Left ventricle myocardium inferior (tissue), 1 donor: ENCODE measurements at regions not wholly inside any gene's neighbourhood (a gene's known extent, or its start where the extent isn't known, plus 50 kb on each side); places are given as distances from the start of the nearest gene placed in this dataset.

Experiments
- DNase-seq: peaks from one replicate; pipeline ENCODE4 v3.0.0-alpha.2; 2020
- H3K27ac ChIP-seq: fragments of 200-600 bp; replicated peaks from 2 replicates; pipeline ENCODE4 v1.8.0; 2021
- H3K27me3 ChIP-seq: fragments of 200-600 bp; 2 replicates; pipeline ENCODE4 v1.8.0; 2021; ENCODE audit warnings: low read depth
- H3K36me3 ChIP-seq: fragments of 200-600 bp; 2 replicates; pipeline ENCODE4 v1.8.0; 2021
- H3K4me1 ChIP-seq: fragments of 200-600 bp; 2 replicates; pipeline ENCODE4 v1.8.0; 2021
- H3K4me3 ChIP-seq: fragments of 200-600 bp; 2 replicates; pipeline ENCODE4 v1.8.0; 2021; ENCODE audit warnings: mild to moderate bottlenecking, moderate library complexity
- H3K9me3 ChIP-seq: fragments of 200-600 bp; replicated peaks from 2 replicates; pipeline ENCODE4 v1.8.0; 2021
- intact Hi-C: fragments of 100-400 bp; cut with micrococcal nuclease; formaldehyde crosslinking; loops from one replicate; pipeline ENCODE4 v1.11.0; 2022
- TF ChIP-seq, protein P1 (sequence below): fragments of 200-600 bp; IDR thresholded peaks from 2 replicates; pipeline ENCODE4 v1.8.0; 2021; ENCODE audit warnings: antibody characterized with exemption, mild to moderate bottlenecking, borderline replicate concordance
- donor health status: DM: no; HTN: yes; CAD: no; lungs with severe emphysema.

DNA sequence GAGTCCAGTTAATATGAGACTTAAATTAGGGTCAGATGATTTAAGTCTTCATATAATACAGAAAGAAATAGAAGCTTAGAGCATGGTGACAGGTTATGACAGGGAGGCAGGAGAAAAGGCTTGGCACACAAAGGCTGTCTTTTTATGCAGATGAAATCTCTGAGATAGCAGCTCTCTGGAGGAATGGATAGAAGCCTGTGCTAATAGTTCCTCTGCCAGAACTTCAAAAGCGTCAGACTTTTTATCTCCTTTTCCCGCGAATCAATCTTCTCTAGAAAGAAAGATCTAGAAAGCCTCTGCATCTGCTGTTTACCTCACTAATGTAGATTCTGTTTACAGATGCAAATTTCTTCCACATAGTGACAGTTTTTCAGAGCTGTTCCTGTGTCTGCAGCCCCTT lies 1106.2 kb downstream of the XPNPEP1 start:
- Histone ChIP-seq H3K9me3 (no peaks in the 10 kb centered on the region), H3K4me1 (no peaks in the 10 kb centered on the region), H3K4me3 (no peak overlapping the region), H3K27ac (no peak overlapping the region), H3K36me3 (no peaks in the 10 kb centered on the region), H3K27me3 (no peaks in the 10 kb centered on the region)
- TF ChIP-seq, protein P1, sequence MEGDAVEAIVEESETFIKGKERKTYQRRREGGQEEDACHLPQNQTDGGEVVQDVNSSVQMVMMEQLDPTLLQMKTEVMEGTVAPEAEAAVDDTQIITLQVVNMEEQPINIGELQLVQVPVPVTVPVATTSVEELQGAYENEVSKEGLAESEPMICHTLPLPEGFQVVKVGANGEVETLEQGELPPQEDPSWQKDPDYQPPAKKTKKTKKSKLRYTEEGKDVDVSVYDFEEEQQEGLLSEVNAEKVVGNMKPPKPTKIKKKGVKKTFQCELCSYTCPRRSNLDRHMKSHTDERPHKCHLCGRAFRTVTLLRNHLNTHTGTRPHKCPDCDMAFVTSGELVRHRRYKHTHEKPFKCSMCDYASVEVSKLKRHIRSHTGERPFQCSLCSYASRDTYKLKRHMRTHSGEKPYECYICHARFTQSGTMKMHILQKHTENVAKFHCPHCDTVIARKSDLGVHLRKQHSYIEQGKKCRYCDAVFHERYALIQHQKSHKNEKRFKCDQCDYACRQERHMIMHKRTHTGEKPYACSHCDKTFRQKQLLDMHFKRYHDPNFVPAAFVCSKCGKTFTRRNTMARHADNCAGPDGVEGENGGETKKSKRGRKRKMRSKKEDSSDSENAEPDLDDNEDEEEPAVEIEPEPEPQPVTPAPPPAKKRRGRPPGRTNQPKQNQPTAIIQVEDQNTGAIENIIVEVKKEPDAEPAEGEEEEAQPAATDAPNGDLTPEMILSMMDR, result no peak
- no peak for DNase-seq
- intact Hi-C loops, result no loop called here

DNA sequence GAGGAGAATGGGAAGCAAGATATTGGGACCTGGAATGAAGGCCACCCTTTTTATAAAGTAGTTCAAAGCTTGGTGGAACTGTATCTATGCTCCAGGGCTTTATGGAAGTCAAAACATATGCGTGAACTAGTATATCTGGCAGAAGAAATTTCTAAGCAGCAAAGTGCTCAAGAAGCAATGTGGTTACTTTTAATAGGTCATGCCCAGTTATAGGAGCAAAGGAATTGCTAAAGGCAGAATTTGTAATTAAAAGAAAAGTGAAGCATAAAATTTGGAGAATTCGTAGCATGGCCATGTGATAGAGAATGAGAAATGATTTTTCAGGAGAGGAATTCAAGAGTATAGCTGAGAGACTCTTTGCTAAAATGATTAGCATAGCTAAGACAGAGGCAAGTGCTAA lies 1110.4 kb downstream of the XPNPEP1 start:
- Histone ChIP-seq H3K9me3 (no peaks in the 10 kb centered on the region), H3K4me1 (no peaks in the 10 kb centered on the region), H3K4me3 (no peak overlapping the region), H3K36me3 (no peaks in the 10 kb centered on the region), H3K27ac (no peak overlapping the region), H3K27me3 (no peaks in the 10 kb centered on the region)
- no peak for DNase-seq
- TF ChIP-seq, protein P1, result no peak
- intact Hi-C loops, result no loop called here

DNA sequence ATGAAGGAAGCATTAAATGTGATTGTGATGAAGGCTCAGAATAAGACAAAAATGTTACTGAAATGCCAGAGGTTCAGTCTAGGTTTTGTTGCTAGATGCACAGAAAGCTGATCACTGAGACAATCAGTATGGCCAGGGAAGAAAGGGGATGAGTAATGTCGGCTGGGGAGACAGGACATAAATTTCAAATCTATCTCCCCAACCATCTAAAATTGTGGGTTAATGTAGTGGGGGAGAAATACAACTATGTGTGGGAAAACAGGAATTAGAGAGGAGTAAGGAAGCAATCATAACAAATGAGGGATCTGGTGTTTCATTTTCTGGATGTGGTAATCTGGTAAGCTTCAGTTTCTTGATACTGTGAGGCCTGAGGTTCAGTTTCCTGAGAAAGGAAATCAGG lies 1111.0 kb downstream of the XPNPEP1 start:
- TF ChIP-seq, protein P1, result no peak
- no peaks in the 10 kb centered on the region for H3K4me1 ChIP-seq
- H3K27ac ChIP-seq, result no peak overlapping the region
- no peak for DNase-seq
- no peaks in the 10 kb centered on the region for H3K9me3 ChIP-seq
- intact Hi-C loops, result no loop called here
- no peaks in the 10 kb centered on the region for H3K36me3 ChIP-seq
- no peak overlapping the region for H3K4me3 ChIP-seq
- no peaks in the 10 kb centered on the region for H3K27me3 ChIP-seq

DNA sequence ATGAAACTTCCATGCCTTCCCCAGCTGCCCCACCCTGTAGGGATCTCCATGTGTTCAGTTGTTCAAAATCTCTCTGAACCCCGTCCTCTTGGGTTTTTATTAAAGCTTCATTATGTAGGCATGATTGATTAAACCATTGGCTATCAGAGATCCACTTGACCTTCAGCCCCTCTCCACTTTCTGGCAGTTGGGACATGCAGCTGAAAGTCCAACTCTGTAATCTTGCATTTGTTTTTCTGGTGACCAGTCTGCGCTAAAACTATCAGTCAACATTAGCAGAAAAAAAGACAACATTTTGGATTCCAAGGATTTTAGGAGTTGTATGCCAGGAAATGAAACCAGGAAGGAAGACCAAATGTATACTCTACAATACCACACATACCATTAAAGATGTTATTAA lies 1115.1 kb downstream of the XPNPEP1 start:
- Histone ChIP-seq H3K4me1 (no peaks in the 10 kb centered on the region), H3K27me3 (no peaks in the 10 kb centered on the region), H3K4me3 (no peak overlapping the region), H3K27ac (no peak overlapping the region), H3K36me3 (no peaks in the 10 kb centered on the region), H3K9me3 (no peaks in the 10 kb centered on the region)
- intact Hi-C loops, result no loop called here
- no peak for DNase-seq
- TF ChIP-seq, protein P1, result no peak

DNA sequence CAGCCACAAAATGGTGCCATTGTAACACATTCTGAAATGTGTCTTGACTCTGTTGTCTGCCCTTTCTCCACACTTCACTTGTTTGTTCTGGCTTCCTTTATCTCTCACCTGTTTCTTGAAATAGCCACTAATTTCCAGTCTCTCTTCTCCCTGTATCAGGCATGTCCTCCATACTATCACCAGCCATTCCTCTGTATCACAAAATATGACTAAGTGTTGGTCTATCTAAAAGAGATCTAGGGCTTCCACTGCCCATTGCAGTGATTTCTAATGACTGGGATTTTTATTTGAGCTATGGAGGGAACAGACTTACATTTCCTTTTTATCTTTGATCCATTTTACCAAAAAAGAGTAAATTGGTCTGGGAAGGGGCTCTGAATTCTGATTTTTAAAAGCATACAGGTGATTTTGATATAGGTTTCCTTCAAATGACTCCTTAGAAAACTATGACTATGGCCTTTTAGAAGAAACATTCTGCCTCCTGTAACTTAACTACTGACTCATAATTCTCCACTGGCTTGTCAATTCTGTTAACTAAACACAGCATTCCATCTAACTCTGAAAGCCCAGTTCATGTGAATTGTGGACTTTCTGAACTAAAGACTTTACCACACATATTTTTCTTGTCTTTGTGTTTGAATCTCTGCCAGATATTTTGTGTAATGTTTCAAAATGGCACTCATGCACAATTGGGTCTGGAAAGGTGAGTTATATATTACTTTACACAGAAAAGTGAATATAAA lies 1121.4 kb downstream of the XPNPEP1 start:
- no peaks in the 10 kb centered on the region for H3K9me3 ChIP-seq
- H3K27me3 ChIP-seq, result no peaks in the 10 kb centered on the region
- H3K4me1 ChIP-seq, result no peaks in the 10 kb centered on the region
- H3K36me3 ChIP-seq, result no peaks in the 10 kb centered on the region
- intact Hi-C loops, result no loop called here
- no peak overlapping the region for H3K27ac ChIP-seq
- TF ChIP-seq, protein P1, result no peak
- no peak overlapping the region for H3K4me3 ChIP-seq
- no peak for DNase-seq
